Heart left ventricle (tissue), 13 donors: ENCODE measurements at regions not wholly inside any gene's neighbourhood (a gene's known extent, or its start where the extent isn't known, plus 50 kb on each side); places are given as distances from the start of the nearest gene placed in this dataset.

Experiments used
- CTCF ChIP-seq, 12 donors: fragments of 200-600 bp; sonication (generic) in 4 of 12; IDR thresholded peaks; one replicate each; pipeline versions ENCODE4 v1.5.0 to v1.8.0; 2018 to 2022; ENCODE audit warnings: antibody characterized with exemption in 12 of 12, mild to moderate bottlenecking in 5 of 12
- POLR2A ChIP-seq, 2 donors: fragments of 450-650 bp; IDR thresholded peaks; one replicate each; pipeline ENCODE4 v1.6.1; 2017; ENCODE audit warnings: antibody characterized with exemption in 2 of 2, mild to moderate bottlenecking in 2 of 2, moderate library complexity in 2 of 2
- donor health status: ischemic (EF 13 %, LVEDD 7.1; RV severe dilation, severe dysfunction).
- donor health status: DM: no; HTN: yes; CAD: no.
- donor health status: DM: no; HTN: no; CAD: no.
- donor health status: ischemic (EF 25% LVEDD 6.9; RV normal size, moderate dysfunction).
- donor health status: ischemic (EF 25% LVEDD 5.7; RV mildly dilated, moderate dysfunction).
- donor health status: ischemic (EF 35%, LVEDD 5.7; RV mildly dilated, moderate dysfunction).
- donor health status: nonischemic (EF 11% LVEDD 7.7; RV severe dilation, severe dysfunction).
- donor health status: DM: yes; HTN: yes; CAD: no.
- donor health status: PGD.
- donor health status: ischemic (EF 29% LVEDD 5.4; RV normal size, mild dysfunction).
- donor health status: nonischemic (EF 23%, LVEDD 6.1; RV moderate dilation, normal function).

DNA sequence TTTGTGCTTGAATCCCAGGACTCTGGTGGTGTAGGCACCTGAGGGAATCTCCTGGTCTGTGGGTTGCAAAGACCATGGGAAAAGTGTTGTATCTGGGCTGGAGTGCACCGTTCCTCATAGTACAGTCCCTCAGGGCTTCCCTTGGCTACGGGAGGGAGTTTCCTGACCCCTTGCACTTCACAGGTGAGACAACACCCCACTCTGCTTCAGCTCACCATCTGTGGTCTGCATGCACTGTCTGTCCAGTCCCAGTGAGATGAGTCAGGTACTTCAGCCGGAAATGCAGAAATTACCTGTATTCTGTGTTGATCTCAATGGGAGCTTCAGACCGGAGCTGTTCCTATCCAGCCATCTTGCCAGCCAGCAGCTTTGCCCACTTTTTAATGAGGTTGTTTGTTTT, 353.0 kb upstream of the IRS4 start:
- no peak for TF ChIP-seq CTCF (IDR thresholded peaks at IDR 0.05)
- TF ChIP-seq POLR2A (IDR thresholded peaks at IDR 0.05) = no peak
